ENCODE measurements at regions not wholly inside any gene's neighbourhood (a gene's known extent, or its start where the extent isn't known, plus 50 kb on each side); places are given as distances from the start of the nearest gene placed in this dataset.

GRCh38 chr5:166486348-166486747 lies 1805.1 kb upstream of the WWC1 start:
- TF ChIP-seq CTCF (IDR thresholded peaks at IDR 0.05) (no peak), POLR2A (IDR thresholded peaks at IDR 0.05) (no peak)

Data from thyroid gland (tissue), 4 donors.